Prostate gland (tissue), 2 donors: ENCODE measurements at regions not wholly inside any gene's neighbourhood (a gene's known extent, or its start where the extent isn't known, plus 50 kb on each side); places are given as distances from the start of the nearest gene placed in this dataset.

Experiments
- POLR2AphosphoS5 ChIP-seq: sonication (generic); formaldehyde crosslinking; IDR thresholded peaks from one replicate; pipeline ENCODE4 v1.6.1; 2017; ENCODE audit warnings: antibody characterized with exemption
- TF ChIP-seq, protein P1 (sequence below), 4 experiments: fragments of 200-600 bp in 2 of 4; fragments of 450-650 bp in 2 of 4; sonication (generic) in 2 of 4; IDR thresholded peaks; 1 replicate in 3 of 4; 2 replicates in 1 of 4; pipeline ENCODE4 v1.5.1; 2016 to 2019; ENCODE audit warnings: antibody characterized with exemption in 4 of 4, mild to moderate bottlenecking in 2 of 4, moderate library complexity in 2 of 4

DNA sequence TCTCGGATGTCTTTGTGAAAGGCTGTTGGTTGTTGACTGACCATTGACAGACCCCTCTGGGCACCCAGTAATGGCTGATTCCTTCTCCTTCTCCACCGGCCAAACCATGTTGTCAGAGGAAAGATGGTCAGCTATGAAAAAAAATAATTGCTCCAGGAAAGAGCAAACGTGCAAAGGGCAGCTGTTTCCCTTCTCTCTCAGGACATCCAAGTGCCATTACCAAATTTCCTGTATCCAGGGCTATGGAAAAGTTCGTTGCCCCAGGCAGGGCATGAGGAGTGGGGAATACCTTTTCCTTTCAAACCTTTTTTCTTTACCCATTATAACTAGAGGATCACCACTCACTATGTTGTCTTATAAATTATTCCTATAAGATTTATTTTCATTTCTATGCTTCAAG lies 321.5 kb upstream of the HNRNPA3 start:
- no peak for TF ChIP-seq POLR2AphosphoS5
- TF ChIP-seq, protein P1, sequence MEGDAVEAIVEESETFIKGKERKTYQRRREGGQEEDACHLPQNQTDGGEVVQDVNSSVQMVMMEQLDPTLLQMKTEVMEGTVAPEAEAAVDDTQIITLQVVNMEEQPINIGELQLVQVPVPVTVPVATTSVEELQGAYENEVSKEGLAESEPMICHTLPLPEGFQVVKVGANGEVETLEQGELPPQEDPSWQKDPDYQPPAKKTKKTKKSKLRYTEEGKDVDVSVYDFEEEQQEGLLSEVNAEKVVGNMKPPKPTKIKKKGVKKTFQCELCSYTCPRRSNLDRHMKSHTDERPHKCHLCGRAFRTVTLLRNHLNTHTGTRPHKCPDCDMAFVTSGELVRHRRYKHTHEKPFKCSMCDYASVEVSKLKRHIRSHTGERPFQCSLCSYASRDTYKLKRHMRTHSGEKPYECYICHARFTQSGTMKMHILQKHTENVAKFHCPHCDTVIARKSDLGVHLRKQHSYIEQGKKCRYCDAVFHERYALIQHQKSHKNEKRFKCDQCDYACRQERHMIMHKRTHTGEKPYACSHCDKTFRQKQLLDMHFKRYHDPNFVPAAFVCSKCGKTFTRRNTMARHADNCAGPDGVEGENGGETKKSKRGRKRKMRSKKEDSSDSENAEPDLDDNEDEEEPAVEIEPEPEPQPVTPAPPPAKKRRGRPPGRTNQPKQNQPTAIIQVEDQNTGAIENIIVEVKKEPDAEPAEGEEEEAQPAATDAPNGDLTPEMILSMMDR (IDR thresholded peaks at IDR 0.05): no peak
